NCI-H82 treated with DMSO at 0.1 percent for 48 hours (cell line): ENCODE measurements at regions not wholly inside any gene's neighbourhood (a gene's known extent, or its start where the extent isn't known, plus 50 kb on each side); places are given as distances from the start of the nearest gene placed in this dataset.
"Not testable (repeated sequence)": the region's sequence is repeated elsewhere in the genome, so short reads cannot be mapped to it uniquely, and the experiment has no call there.

Experiments used
- DNase-seq: peaks from one replicate; lab custom pipeline; 2025; ENCODE audit not compliant: unreplicated experiment; lab: John Stamatoyannopoulos, UW

GRCh38 chr4:137960371-137961050 is 281.6 kb downstream of the SLC7A11 start:
- DNase-seq = no peak

DNA sequence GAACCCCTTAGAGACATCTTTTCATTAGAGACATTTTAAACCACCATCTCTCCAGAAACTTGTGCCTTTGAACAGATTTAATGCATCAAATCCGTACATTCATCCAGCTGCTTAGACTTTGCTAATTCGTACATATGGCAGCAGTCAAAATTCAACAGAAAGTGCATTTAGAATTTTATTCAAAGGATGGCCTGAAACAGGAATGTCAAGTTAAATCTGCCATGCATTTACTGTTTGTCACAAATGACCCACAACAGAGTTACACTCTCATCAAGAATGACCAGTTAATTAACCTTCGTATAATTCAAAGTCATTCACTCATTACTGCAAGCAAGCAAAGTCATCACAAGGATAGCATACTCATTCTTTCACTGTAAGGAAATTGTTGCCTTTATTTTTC is 284.3 kb downstream of the SLC7A11 start:
- no peak for DNase-seq

DNA sequence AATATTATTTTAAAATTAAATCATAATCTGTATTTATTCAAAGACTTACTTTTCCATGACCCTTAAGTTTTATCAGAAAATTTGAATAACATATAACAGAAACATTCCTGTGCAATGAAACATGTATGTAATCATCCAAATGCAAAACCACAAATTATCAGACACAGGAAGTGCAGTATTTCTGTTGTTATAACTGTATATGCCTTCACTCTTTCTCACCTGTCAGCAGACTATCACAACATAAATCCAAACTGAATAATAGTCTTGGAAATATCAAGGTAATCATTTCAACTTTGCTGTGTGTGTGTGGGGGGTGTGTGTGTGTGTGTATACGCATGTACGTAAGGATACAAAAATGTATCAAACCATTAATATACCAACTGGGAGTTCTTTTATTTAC is 285.9 kb downstream of the SLC7A11 start:
- DNase-seq = no peak

DNA sequence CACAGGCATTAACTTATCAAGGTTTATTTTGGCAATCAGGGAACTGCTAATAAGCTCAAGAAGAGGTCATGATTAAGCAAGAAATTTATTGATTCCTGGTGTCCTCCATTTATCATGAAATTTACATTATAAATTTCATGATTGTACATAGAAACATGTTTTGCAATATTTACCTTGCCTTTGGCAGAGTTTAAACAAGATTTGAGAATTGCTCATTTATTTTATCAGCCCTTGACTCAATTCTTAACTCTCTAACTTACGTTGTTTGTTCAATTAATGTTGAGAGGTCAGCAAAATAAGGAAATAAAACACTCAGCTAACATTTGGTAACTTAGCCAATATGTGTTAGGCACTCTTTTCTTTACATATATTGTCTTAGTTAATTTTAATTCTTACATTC is 286.6 kb downstream of the SLC7A11 start:
- DNase-seq = no peak

DNA sequence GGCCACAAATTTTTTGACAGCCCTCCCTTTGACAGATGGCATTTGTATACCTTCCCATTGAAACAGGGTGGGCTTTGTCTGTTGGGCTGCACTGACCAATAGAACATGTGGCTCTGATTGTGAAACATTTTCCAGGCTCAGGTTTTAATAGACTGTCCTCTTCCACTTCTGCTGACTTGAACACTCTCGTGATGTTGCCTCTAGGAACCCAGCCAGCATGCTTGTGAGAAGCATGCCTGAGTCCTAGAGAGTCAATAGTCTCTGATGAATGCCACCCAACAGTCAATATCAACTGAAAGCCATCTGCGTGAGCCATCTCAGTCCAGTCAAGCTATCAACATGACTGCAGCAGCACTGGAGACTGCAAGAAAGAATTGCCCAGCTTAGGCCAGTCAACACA is 290.0 kb downstream of the SLC7A11 start:
- DNase-seq = no peak

DNA sequence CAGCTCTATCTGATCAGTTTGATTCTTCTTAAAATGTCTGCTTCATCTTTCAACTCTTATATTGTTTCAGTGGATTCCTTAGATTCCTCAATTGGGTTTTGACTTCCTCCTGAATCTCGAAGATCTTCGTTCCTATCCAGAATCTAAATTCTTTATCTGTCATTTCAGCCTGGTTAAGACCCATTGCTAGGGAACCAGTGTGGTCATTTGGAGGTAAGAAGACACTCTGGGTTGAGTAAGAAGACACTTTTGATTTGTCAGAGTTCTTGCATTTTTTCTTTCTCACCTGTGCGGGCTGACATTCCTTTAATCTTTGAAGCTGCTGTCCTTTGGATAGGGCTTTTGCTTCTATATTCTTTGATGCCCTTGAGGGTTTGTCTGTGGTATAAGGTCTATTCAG is 291.9 kb downstream of the SLC7A11 start:
- no peak for DNase-seq

DNA sequence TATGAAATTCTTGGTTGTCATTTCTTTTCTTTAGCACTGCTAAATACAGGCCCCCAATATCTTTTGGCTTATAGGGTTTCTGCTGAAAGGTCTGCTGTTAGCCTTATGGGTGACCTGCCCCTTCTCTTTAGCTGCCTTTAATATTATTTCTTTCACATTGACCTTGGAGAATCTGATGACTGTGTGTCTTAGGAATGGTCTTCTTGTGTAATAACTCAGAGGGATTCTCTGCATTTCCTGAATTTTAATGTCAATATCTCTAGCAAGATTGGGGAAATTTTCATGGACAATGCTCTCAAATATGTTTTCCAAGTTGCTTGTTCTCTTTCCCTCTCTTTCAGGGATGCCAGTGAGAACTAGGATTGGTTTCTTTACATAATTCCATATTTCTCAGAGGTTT is 292.4 kb downstream of the SLC7A11 start:
- no peak for DNase-seq

DNA sequence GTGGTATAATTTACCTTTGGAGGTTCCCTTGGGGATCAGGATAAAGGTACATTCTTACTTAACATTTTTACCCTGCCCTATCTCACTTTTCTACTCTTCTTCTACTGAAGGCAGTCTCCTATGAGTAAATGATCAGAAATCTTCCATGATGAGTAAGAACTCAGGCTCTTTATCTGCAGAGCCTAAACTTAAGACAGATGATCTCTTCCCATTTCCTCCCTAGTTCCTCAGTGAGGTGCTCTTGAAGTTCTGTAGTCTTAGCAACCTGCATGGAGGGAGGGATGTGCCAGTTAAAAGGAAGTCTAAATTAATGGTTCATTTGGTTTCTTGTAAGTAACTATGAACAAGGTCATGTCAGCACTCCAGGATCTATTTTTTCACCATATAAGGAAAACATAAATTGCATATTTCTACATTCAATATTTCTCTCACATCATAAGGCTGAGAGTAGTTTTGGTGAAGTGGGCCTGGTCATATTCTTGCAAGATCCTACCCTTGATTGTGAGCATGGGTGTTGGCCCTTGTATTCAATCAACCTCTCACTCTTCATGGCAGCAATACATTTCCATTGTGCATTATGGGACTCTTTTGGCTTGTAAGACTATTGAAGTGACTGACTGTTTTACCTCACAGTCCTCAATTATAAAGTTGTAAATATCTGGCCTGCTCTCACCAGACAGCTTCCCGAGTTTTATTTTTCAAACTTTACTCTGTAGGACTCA is 295.5 kb downstream of the SLC7A11 start:
- no peak for DNase-seq

DNA sequence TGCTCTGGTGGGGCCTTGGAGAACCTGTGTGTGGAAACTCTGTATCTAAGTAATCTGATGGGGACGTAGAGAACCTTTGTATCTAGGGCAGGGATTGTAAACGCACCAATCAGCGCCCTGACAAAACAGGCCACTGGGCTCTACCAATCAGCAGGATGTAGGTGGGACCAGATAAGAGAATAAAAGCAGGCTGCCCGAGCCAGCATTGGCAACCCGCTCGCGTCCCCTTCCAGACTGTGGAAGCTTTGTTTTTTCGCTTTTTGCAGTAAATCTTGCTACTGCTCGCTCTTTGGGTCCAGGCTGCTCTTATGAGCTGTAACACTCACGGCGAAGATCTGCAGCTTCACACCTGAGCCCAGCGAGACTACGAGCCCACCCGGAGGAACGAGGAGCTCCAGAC is 299.3 kb downstream of the SLC7A11 start:
- DNase-seq = not testable (repeated sequence)

GRCh38 chr4:137942015-137942515 is 300.1 kb downstream of the SLC7A11 start:
- DNase-seq = not testable (repeated sequence)

DNA sequence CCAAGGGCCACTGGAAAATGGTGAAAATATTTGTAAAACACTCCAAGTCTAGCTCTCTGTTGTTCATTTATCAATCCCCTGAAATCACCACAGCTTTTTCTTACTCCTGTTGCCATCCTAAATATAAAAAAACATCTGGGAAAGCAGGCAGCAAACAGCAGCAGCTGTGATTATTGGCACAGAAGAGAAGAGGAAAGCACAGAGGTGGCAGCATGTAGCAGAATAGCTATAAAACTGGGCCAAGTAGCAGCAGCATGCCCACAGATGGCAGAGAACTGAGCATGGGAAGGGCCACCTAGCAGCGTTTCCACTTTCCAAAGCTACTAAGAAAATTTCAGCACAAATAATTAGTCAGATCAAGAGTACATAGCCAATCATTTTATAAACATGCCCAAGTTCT is 307.2 kb downstream of the SLC7A11 start:
- DNase-seq = no peak

DNA sequence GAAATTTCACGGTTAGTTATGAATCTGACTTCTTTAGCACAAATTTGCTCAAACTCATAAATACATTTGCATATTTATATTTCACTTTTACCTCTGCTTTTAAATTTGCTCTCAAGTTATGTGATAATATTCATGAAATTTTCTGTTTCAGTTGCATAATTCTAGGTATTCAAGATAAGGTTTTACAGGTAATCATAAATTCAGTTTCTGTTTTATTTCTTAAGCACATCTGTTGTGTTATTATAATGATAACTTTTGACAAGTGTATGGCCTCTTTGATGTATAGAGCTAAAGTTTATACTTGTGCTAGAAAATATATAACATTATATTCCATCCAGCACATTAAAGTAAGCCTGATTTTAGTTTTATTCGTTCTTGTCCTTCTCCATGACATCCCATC is 308.1 kb downstream of the SLC7A11 start:
- DNase-seq = no peak

DNA sequence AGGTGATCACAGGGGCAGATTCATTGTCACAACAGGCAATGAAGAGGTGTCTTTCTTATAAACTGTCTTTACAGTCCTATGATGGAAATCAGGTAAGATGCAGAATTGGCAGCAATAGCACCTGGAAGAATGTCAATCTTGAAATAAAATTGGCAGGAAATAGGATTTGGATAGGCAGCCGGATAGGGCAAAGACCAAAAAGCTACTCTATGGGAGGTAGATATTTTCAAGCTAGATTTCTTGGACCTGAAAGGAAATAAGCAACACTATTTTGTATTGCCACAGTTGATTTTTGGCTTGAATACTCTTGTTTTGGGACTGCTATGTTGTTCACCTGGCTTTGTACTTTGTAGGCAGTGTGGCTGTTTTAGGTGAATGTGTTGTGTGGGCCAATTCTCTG is 314.2 kb downstream of the SLC7A11 start:
- DNase-seq = no peak

- no peak for DNase-seq
Measured at GRCh38 chr4:137923494-137923893, 318.7 kb downstream of the SLC7A11 start.

- DNase-seq = no peak
Measured at GRCh38 chr4:137922721-137923120, 319.4 kb downstream of the SLC7A11 start.

DNA sequence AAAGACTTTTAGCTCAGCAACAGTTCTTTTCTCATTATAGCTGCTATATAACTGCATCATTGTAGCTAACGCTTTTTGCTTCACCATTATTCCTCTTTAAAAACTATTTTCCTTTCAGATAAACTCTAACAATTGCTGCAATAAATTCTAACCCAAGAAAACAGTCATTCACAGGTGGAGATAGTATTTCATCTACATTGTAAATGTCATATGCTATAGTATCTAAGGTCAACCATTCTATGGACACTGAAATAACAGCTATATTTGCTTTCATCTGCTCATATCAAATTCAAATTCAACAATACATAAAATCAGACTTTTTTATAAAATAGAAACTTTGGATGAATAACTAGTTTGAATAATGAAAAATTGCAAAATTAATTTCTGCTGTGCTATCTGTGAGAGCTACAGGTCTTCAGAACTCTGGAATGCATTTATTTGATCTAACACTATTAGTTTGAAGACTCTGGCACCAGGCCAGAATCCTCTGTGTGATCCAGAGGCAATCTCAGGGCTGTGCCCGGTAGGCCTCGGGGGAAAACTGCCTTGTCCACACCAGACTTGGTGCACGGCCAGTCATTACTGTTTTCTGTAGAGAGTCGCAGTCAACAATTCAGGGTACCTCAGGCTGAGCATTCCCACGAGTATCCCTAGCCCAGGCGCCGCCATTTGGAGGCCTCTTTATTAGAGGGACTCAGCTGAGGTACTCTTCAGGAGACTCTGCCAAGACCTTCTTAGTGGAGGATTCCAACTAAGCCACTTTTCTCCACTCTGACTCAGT is 332.4 kb downstream of the SLC7A11 start:
- DNase-seq = no peak

DNA sequence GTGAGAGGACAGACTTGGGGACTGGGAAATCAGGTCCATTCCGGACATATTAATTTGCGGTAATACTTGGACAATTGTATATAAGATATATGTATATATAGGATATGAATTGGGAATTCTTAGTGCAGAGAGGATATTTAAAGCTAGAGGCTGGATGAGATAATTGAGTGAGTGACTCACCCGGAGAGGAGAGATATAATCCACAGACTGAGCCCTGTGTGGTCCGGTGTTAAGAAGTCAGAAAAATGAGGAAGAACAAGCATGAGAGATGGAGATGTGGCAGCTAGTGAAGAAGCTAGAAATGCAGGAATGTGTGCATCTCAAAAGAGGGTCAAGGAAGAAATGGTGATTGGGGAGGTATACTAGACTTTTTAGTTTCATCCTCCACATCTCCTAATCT is 336.2 kb downstream of the SLC7A11 start:
- DNase-seq = no peak

- DNase-seq = no peak
Measured at GRCh38 chr4:137901114-137901513, 341.0 kb downstream of the SLC7A11 start.

- no peak for DNase-seq
Measured at GRCh38 chr4:137896221-137896737, 345.9 kb downstream of the SLC7A11 start.

- not testable (repeated sequence) for DNase-seq
Measured at GRCh38 chr4:137895515-137895914, 346.6 kb downstream of the SLC7A11 start.

DNA sequence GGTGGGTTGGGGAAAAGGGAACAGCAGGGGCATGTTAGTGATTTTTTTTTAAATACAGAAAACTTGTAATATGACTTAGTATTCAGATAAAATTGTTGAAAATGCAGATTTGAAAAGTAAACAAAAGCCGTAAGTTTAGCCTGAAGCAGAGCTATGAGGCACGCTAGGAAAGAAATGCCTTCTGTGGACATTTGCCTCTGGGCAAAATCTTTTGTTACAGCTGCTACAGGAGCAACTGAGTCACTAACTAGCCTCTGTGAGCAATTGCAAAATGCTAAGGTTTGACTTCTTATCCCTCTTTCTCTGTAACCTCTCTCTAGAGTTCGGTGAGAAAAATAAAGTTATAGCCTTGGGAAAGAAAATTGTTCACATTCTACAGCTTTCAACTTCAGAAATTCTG is 350.0 kb downstream of the SLC7A11 start:
- DNase-seq = no peak

GRCh38 chr4:137890812-137891211 is 351.3 kb downstream of the SLC7A11 start:
- no peak for DNase-seq
